GM12872 (cell line): ENCODE measurements at regions not wholly inside any gene's neighbourhood (a gene's known extent, or its start where the extent isn't known, plus 50 kb on each side); places are given as distances from the start of the nearest gene placed in this dataset.

ENCODE experiments used
- CTCF ChIP-seq: IDR thresholded peaks from 3 replicates; pipeline ENCODE4 v1.5.1; 2011; ENCODE audit warnings: low read depth, mild to moderate bottlenecking, low read length, moderate library complexity; ENCODE audit not compliant: insufficient read depth

- no peak for TF ChIP-seq CTCF
These were observed 184.2 kb downstream of the BLID start for GRCh38 chr11:121931748-121932352.

- no peak for TF ChIP-seq CTCF
These were observed 184.9 kb downstream of the BLID start for GRCh38 chr11:121931121-121931520.

GRCh38 chr11:121930004-121930965, 185.7 kb downstream of the BLID start:
- TF ChIP-seq CTCF, result no peak

GRCh38 chr11:121929581-121929980, 186.4 kb downstream of the BLID start:
- no peak for TF ChIP-seq CTCF

- no peak for TF ChIP-seq CTCF
These were observed 187.1 kb downstream of the BLID start for GRCh38 chr11:121928597-121929580.

- no peak for TF ChIP-seq CTCF
These were observed 188.2 kb downstream of the BLID start for GRCh38 chr11:121927789-121928188.

GRCh38 chr11:121927097-121927785, 188.8 kb downstream of the BLID start:
- no peak for TF ChIP-seq CTCF
